Fibroblast of villous mesenchyme (primary cell): ENCODE measurements at regions not wholly inside any gene's neighbourhood (a gene's known extent, or its start where the extent isn't known, plus 50 kb on each side); places are given as distances from the start of the nearest gene placed in this dataset.
A peak's percentile ranks its signal among the peaks of the same experiment; 100 is the strongest.

ENCODE experiments used
- DNase-seq: peaks from one replicate; pipeline ENCODE4 v3.0.0-alpha.2; 2010; ENCODE audit warnings: low read depth
- H3K4me3 ChIP-seq: 2 replicates; pipeline ENCODE4 v1.5.1; 2011; ENCODE audit warnings: low read depth, mild to moderate bottlenecking, low read length
- CTCF ChIP-seq: IDR thresholded peaks from 2 replicates; pipeline ENCODE4 v1.5.1; 2012; ENCODE audit warnings: low read depth, mild to moderate bottlenecking, low read length; ENCODE audit not compliant: insufficient read depth

GRCh38 chr1:110750562-110750961 lies 75.8 kb upstream of the KCNA3 start:
- H3K4me3 ChIP-seq = no peak overlapping the region
- no peak for TF ChIP-seq CTCF
- DNase-seq = no peak

- H3K4me3 ChIP-seq = no peak overlapping the region
- no peak for TF ChIP-seq CTCF
- DNase-seq = no peak
Measured at GRCh38 chr1:110749960-110750359, 75.2 kb upstream of the KCNA3 start.

DNA sequence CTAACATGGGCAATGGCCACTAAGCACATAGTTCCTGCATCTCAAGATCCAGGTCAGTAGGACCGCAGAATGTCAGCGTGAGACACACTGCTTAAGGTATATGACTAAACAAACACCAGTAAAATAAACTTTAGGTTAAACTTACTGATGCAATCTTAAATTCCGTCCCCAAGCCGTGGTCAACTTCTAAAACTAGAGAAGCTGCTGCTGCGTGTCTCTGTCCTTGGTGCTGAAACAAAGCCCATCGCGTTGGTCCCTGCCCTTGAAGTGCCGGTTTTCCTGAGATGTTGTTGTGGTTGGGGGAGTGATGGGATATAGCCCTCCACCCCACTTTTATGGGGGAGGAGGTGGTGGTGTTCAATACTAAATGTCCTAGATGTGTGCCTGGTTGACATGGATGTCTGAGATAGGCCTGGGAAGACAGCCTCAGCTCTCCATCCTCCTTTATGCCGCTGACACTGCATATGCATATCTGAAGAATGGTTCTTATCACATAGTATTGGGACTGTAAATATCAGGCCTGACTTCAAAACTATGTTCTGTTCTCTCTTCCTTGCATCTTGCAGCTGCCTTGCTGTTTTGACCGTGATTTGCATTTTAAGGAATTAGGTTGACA lies 72.0 kb upstream of the KCNA3 start:
- peak; percentile 63 for DNase-seq
- H3K4me3 ChIP-seq = no peak overlapping the region
- no peak for TF ChIP-seq CTCF

- DNase-seq = no peak
- no peak for TF ChIP-seq CTCF
- no peak overlapping the region for H3K4me3 ChIP-seq
Measured at GRCh38 chr1:110743397-110743796, 68.7 kb upstream of the KCNA3 start.

- DNase-seq = no peak
- no peak for TF ChIP-seq CTCF
Measured at GRCh38 chr1:110736900-110737605, 62.3 kb upstream of the KCNA3 start.

DNA sequence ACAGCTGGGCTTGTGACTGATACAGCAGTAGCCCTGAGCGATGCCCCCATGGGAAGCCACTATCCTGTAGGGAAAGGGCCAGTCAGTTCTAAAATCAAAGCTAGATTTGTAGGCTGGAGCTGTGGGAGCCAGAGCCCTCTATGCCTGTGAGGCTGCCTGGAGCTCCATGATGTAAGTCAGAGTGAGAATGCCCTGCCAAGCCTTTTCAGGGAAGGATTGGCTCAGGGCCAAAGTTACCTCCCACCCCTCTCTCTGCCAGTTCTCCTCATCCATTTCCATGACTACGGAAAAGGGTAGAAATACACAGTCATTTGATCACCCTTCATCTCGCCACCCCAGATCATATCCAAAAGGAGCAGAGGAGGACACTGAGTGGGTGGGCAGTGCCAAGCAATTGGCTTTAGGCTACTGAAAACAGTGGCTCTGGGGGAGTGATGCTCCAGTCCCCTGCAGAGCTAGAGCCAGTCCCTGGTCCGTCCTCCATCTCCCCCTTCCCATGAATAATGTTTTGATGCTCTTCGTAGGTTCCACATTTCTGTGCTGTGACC lies 59.5 kb upstream of the KCNA3 start:
- TF ChIP-seq CTCF = no peak
- DNase-seq = no peak
- H3K4me3 ChIP-seq = no peak overlapping the region

More at GRCh38 chr1:110736900-110737605, 62.3 kb upstream of the KCNA3 start:
- no peak overlapping the region for H3K4me3 ChIP-seq

GRCh38 chr1:110731529-110731928 lies 56.8 kb upstream of the KCNA3 start:
- DNase-seq = no peak
- TF ChIP-seq CTCF = no peak
- no peak overlapping the region for H3K4me3 ChIP-seq
